GM21528 (cell line): ENCODE measurements at regions not wholly inside any gene's neighbourhood (a gene's known extent, or its start where the extent isn't known, plus 50 kb on each side); places are given as distances from the start of the nearest gene placed in this dataset.
"Not testable (repeated sequence)": the region's sequence is repeated elsewhere in the genome, so short reads cannot be mapped to it uniquely, and the experiment has no call there.

Source experiments
- ATAC-seq: cut with Tn5 transposase; IDR thresholded peaks from one replicate; pipeline ENCODE4 v1.9.1; 2021; ENCODE audit warnings: mild to moderate bottlenecking, moderate library complexity; ENCODE audit not compliant: unreplicated experiment, low FRiP score

DNA sequence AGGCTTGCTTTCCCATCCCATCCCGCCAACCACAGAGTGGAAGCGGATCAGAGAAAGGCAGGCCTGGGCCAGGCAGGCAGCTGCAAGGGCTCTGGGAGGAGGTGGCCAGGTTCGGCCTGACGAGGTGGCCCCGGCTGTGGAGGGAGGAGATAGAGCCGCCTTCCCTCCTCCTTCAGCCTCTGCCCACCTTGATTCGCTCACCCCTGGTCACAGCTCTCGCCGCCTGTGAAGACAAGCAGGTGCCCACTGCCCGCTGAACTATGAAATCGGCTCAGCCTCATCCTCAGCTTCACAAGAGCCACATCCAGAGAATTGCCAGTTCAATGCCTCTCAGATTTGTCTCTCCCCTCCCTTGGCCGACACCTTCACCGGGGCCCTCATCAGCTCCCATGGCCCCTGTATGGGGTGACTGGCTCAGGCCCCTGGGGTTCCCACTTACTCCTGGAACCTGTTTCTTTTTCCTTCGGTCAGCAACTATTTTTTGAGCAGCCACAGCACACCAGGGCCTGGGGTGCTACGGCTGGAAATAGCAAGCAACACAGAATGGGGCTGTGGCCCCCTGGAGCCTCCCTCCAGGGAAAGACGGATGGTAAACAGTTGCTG is 80.0 kb upstream of the CHST15 start:
- no peak for ATAC-seq

- no peak for ATAC-seq
Observed at GRCh38 chr10:124172181-124172916, 79.0 kb upstream of the CHST15 start.

GRCh38 chr10:124171561-124171960 is 78.2 kb upstream of the CHST15 start:
- ATAC-seq, result no peak

DNA sequence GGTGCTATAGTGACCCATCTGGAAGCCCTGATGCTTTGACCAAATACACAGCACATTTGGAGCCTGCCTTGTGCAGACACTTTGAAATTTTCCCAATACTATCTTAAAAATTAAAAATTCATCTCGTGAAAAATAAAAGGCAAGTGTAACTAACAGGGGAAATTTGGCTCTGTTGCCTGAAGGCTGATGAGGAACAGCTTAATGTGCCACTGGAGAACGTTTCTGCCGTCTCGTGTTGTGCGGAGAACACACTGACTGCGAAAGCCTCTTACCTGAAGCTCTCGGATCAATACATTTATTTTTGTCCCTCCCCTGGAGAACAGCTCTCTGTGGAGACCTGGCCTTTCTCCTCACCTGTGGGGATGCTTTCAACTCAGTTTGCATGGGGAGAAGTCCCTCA is 77.2 kb upstream of the CHST15 start:
- no peak for ATAC-seq

DNA sequence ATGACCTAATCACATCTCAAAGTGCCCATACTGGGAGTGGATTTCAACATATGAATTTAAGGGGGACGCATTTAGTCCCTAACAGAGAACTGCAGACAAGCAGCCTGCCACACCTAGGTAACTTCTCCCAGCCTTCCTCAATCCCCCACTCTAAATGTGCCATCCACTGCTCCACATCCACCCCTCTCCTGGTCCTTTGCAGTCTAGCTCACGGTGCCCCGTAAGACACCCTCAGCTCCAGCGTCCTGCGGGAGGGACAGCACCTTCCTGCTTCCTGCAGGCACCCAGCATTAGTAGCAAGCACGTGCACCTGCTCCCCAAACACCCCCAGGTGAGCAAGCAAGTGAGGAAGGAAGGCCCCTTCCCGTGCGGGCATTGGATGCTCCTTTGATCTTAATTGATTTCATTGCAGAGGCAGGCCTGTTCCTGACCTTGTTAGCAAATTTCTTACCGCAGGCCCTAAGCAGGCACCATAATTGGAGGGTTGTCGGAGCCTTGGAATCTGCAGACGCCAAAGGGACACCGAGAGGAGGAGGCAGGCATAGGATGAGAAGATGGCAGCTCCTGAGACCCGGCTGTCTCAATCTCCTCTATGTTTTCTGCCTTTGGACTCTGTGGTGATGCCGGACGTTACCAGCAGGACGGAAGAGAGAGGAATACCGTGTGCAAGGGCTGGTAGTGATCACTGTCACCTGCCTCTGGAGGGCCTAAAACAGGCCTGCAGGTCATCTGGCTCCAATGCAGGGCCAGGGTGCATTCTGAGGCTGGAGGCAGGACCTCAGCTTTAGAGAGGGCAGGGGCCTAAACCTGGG is 75.8 kb upstream of the CHST15 start:
- no peak for ATAC-seq

- no peak for ATAC-seq
Observed at GRCh38 chr10:124168581-124168980, 75.2 kb upstream of the CHST15 start.

DNA sequence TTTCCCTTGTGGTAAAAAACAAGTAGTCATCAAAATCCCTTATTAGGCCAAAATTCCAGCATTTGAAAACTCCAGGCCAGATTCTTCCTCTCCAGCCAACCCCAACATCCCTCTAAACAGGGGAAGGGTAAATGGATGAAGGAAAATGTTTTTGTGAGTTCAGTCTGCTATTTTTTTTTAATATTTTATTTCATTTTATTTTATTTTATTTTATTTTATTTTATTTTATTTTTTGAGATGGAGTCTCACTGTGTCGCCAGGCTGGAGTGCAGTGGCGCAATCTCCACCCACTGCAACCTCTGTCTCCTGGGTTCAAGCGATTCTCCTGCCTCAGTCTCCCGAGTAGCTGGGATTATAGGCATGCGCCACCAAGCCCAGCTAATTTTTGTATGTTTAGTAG is 74.5 kb upstream of the CHST15 start:
- ATAC-seq, result not testable (repeated sequence)

GRCh38 chr10:124166431-124167125 is 73.2 kb upstream of the CHST15 start:
- ATAC-seq, result no peak

- no peak for ATAC-seq
Observed at GRCh38 chr10:124165827-124166226, 72.4 kb upstream of the CHST15 start.

DNA sequence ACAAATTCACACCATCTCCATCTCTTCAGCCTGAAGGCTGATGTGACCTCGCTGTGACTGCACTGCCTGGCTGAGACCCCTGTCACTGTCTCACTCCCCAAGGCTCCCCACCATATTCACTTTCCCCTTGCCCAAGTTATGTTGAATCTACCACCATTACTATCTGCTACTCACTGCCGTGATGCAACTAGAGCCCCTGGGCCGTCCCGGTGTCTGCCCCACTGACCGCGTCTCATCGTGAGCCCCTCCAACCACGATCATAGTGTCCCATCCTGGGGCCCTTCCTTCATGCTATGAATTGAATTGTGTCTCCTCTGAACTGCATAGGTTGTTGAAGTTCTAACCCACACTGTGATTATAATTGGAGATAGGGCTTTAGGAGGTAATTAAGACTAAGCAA is 71.9 kb upstream of the CHST15 start:
- no peak for ATAC-seq

GRCh38 chr10:124164264-124164663 is 70.9 kb upstream of the CHST15 start:
- no peak for ATAC-seq

DNA sequence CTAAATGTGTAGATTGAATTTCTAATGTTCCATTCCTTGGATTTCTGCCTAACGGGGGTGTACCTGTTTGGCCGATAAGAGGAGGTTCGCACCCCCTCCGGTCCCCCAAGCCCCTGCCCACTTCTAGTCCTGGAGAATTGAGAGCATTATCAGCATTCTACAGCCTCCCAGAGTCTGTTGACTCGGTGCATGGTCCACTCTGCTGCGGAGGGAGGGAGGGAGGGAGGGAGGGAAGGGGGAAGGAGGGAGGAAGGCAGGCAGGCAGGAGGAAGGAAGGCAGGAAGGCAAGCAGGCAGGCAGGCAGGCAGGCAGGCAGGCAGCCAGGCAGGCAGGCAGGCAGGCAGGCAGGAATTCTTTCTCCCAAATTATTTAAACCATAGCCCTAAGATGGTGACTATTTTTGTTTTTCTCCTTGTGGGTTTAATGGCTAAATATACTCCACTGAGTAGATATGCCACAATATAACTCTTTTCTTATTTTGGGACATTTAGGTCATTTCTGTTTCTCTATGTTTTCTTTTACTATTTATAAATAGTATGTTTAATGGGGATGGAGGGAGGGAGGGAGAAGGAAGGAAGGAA is 69.5 kb upstream of the CHST15 start:
- no peak for ATAC-seq

- ATAC-seq, result no peak
Observed at GRCh38 chr10:124162136-124162535, 68.7 kb upstream of the CHST15 start.

GRCh38 chr10:124161601-124162000 is 68.2 kb upstream of the CHST15 start:
- no peak for ATAC-seq

GRCh38 chr10:124160943-124161582 is 67.7 kb upstream of the CHST15 start:
- no peak for ATAC-seq

DNA sequence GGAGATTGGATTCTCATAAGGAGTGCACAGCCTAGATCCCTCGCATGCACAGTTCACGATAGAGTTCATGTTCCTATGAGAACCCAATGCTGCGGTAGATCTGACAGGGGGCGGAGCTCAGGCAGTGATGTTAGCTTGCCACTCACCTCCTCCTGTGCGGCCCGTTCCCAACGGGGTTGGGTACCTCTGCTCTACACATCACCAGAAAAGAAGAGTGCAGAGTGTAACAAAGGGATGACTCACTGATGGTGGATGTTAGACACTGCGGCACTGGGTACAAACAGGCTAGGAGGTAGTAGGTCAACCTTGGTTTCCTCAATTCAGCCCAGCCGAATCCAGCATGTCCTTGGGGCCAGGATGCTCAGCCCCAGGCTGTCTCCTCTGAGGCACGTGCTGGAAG is 66.8 kb upstream of the CHST15 start:
- ATAC-seq, result no peak

DNA sequence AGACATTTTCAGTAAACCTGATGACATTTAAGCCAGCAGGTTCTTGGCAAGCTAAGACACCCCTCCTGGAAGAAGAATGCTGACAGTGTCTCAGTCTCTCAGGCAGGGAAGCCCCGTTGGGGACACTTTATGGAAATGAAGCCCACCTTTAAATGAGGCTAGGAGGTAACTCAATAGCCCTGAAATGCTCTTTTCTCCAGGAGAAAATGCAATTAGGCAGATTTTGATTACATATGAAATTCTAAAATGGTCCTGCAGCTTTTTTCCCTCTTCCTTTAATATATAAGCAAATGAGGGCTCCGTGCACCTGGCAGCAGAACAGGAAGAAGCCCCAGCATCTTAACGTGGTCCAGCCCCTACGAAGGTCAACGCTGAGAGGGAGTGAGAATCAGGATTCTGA is 65.8 kb upstream of the CHST15 start:
- ATAC-seq, result no peak

DNA sequence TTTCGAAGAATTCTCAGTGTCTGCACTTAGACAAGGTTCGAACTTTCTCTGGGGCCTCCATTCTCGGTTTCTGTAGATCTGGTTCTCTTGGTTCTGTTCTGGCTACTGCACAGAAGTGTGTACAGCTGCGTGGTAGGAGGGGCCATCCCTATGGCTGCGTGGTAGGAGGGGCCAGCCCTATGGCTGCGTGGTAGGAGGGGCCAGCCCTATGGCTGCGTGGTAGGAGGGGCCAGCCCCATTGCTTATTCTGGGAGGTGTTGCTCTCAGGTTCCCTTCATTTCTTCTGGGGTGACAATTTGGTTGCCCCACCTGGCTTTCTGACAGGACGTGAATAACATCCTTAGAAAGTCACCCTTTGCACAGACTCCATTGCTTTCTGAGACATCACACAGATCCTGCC is 65.2 kb upstream of the CHST15 start:
- no peak for ATAC-seq

GRCh38 chr10:124157271-124157681 is 63.9 kb upstream of the CHST15 start:
- no peak for ATAC-seq
